ENCODE measurements at regions not wholly inside any gene's neighbourhood (a gene's known extent, or its start where the extent isn't known, plus 50 kb on each side); places are given as distances from the start of the nearest gene placed in this dataset.

- TF ChIP-seq POLR2AphosphoS5 (IDR thresholded peaks at IDR 0.05; ENCODE audit: low read depth, low read length) = no peak
- no peak for TF ChIP-seq REST (IDR thresholded peaks at IDR 0.05; ENCODE audit: insufficient read depth in 1 of 2, low read depth in 2 of 2, low read length in 2 of 2)
- TF ChIP-seq TAF1 (IDR thresholded peaks at IDR 0.05; ENCODE audit: borderline replicate concordance, insufficient read depth, low read length) = no peak
- no peak for TF ChIP-seq SIN3A (IDR thresholded peaks at IDR 0.05; ENCODE audit: borderline replicate concordance, insufficient read depth, low read length)
Measured at GRCh38 chr3:76652524-76652923, 387.4 kb upstream of the ROBO2 start.
